HG02938 (cell line): ENCODE measurements at regions not wholly inside any gene's neighbourhood (a gene's known extent, or its start where the extent isn't known, plus 50 kb on each side); places are given as distances from the start of the nearest gene placed in this dataset.
"Not testable (repeated sequence)": the region's sequence is repeated elsewhere in the genome, so short reads cannot be mapped to it uniquely, and the experiment has no call there.

Source experiments
- ATAC-seq: cut with Tn5 transposase; IDR thresholded peaks from one replicate; pipeline ENCODE4 v1.9.1; 2021; ENCODE audit warnings: mild to moderate bottlenecking, moderate library complexity; ENCODE audit not compliant: unreplicated experiment

- ATAC-seq, result no peak
Measured at GRCh38 chr16:75919664-75920063, 193.4 kb upstream of the CPHXL start.

DNA sequence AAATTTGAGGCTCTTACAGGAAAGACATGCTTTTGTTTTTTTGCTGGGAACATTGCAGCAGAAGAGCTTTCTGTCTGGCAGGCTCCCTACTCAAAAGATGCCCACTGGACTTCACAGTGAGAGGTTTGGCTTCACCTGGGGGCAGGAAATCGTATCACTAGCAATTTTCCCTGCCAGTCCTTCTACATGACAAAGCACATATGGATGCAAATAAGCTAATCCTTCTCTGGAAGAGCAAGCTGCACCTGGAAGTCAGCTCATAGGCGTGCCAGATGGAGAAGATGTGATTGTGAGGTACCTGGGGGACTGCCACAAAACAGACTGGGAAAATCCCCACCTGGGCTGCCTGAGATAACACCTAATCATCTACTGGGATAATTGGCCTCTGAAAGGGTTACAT lies 195.0 kb upstream of the CPHXL start:
- ATAC-seq, result no peak

DNA sequence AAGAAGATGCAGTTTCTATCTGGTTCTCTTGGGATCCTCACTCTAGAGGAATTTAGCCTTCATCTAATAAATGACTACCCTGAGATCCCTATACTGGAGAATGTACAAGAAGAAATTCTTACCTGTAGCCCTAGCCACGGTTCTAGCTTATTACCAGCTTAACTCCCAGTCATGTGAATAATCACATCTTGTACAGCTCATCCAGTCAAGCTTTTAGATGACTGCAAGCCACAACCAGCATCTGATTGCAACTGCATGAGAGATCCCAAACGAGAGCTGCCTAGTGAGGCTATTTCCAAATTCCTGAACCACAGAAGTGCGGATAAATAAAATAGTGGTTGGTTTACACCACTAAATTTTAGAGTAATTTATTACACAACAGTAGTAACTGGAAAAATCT lies 196.0 kb upstream of the CPHXL start:
- ATAC-seq, result no peak

DNA sequence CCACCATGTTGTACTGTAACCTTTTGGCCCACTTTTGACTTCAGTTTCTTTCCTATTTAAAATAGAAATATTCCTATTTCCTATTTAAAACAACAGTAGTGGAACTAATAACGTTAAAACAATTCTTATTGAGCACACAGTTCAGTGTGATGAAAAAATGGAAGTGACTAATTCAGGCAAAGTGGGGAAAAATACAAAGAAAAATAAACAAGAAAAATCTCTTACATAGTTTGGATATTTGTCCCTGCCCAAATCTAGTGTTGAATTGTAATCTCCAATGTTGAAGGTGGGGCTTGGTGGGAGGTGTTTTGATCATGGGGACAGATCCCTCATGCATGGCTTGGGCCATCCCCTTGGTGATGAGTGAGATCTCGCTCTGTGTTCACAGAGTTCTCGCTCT lies 198.1 kb upstream of the CPHXL start:
- ATAC-seq, result no peak

DNA sequence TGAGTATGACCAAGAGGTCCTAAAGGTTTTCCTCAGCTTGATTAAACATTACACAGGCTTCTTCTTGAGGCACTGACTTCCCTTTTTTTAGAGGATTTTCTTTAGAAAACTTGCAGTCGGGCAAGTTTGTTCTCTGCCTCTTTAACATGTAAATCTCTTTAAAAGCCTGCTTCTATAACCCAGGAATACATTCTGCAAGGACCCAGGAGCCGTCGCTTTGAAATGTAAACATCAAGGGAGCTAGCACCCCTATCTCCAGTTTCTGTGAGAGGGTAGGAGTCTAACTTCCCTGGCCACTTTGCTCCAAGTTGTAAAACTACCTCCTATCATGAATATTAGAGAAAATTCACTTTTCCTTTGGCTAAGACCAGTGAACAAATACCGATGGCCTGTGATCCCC lies 201.5 kb upstream of the CPHXL start:
- no peak for ATAC-seq

GRCh38 chr16:75928295-75928694 lies 202.0 kb upstream of the CPHXL start:
- no peak for ATAC-seq

DNA sequence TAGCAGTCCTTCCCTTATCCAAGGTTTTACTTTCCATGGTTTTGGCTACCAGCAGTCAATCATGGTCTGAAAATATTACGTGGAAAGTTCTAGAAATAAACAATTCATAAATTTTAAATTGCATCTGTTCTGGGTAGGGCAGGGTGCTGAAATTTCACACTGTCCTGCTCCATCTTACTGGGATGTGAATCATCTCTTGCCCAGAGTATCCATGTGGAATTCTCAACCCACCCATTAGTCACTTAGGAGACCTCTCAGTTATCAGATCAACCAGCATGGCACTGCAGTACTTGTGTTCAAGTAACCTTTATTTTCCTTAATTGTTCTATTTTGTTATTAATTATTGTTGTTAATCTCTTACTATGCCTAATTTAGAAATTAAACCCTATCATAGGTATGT lies 202.8 kb upstream of the CPHXL start:
- no peak for ATAC-seq

- no peak for ATAC-seq
Measured at GRCh38 chr16:75931043-75931442, 204.8 kb upstream of the CPHXL start.

- no peak for ATAC-seq
Measured at GRCh38 chr16:75931970-75932369, 205.7 kb upstream of the CPHXL start.

- no peak for ATAC-seq
Measured at GRCh38 chr16:75938818-75939217, 212.5 kb upstream of the CPHXL start.

DNA sequence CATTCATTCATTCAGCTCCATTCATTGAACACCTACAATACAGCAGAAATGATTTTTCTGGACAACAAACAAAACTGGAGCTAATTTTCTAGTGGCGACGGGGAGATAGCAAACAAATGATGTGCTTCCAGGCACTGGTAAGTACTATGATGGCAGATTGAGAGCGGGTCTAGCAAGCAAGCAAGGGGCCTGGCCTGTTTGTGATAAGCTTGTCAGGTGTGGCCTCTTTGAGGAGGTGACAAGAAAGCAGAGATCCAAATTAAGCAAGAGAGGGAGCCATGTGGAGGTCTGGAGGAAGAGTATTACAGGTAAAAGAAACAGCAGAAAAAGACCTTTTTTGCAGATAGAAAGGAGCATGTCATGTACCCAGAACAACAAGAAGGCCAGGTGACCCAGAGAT lies 216.1 kb upstream of the CPHXL start:
- ATAC-seq, result no peak

GRCh38 chr16:75942936-75943335 lies 216.6 kb upstream of the CPHXL start:
- no peak for ATAC-seq

DNA sequence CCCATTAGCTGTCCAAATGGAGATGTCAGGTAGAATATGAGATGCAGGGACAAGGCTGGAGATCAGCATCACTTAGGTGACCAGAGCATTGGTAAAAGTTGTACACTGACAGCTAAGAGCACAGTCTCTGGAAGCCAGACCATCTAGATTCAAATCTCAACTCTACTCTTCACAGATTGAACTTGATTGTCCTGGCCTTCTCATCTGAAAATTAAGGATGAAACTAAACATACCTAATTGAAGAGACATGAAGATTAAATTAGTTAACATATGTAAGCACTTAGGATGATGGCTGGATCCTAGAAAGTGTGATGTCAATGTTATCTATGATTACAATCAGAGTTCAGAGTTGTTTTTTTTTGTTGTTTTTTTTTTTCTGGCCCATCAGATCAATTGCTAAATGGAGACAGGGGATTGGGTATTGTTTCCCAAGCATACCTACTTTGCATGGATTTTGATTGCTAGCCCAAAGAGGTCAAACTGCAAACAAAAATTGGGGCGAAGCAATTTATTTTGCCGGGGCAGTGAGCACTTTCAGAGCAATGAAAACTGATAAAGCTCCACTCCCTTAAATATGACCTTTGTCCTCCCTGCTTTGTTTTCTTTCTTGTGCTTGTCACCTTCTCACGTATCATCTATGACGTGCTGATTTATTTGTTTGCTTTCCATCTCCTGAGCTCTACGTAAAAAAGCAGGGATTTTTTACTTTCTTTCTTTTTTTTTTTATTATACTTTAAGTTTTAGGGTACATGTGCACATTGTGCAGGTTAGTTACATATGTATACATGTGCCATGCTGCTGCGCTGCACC lies 217.6 kb upstream of the CPHXL start:
- no peak for ATAC-seq

- ATAC-seq, result no peak
Measured at GRCh38 chr16:75945916-75946457, 219.7 kb upstream of the CPHXL start.

DNA sequence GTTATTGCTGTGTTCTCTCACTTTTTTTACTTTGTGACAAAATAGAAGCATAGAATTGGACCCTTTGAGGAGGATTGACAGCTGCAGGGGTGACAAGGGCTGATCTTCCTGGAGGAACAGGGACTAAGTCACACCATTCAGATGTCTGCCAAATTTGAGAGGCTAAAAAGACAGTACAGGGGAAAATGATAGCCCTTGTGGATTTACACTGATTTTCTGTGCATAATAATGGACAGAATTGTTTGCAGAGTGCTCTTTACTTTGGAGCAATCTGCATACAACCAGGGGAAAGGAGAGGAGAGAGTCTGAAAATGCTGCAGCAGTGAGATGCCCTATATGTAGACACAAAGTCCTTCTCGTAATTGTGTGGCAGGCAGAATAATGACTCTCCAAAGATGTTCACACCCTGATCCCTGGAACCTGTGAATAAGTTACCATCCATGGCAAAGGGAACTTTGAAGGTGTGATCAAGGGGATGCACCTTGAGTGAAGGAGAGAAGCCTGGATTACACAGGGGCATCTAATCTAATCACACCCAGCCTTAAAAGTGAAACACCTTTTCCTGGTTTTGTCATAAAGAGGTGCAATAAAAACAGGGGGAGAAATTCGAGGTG lies 221.4 kb upstream of the CPHXL start:
- no peak for ATAC-seq

GRCh38 chr16:75948441-75948840 lies 222.2 kb upstream of the CPHXL start:
- no peak for ATAC-seq

- ATAC-seq, result no peak
Measured at GRCh38 chr16:75948886-75949285, 222.6 kb upstream of the CPHXL start.

- ATAC-seq, result no peak
Measured at GRCh38 chr16:75952124-75952523, 225.8 kb upstream of the CPHXL start.

- no peak for ATAC-seq
Measured at GRCh38 chr16:75957870-75958269, 231.6 kb upstream of the CPHXL start.

DNA sequence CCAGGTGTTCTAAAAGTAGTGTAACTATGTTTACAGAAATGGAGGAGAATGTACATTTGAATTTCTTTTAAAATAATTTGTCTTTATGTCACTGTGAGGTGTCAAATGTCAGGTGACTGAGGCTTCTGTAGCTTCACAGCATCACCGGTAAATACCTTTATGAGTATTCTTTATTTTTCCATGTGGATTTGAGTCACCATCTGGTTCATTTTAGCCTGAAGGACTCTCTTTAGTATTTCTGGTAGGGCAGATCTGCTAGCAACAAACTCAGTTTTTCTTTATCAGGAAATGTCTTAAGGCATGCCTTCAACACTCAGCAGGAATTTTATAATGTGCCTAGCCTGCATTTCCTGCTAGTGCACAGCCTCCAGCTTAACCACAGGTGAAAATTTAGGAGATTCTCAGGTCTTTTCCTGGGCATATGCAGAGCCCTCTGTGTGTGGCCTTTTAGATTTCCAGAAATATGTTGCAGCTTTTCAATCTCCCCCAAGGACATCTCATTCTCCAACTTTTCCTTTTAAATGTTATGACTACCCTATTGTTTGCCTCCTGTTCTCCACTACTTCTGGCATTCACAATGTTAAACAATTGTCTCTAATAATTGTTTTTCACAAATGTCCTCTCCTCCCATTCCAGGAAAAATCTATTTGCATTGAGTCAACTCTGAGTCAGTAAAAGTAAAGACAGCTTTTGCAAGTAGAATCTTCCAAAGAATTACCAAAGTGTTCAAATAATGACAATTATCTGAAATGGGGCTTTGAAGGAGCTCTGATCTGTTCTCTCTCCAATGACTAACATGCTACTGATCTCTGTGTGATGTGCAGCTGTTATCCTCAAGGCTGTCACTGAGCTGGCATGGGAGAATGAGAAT lies 239.4 kb upstream of the CPHXL start:
- ATAC-seq, result no peak

DNA sequence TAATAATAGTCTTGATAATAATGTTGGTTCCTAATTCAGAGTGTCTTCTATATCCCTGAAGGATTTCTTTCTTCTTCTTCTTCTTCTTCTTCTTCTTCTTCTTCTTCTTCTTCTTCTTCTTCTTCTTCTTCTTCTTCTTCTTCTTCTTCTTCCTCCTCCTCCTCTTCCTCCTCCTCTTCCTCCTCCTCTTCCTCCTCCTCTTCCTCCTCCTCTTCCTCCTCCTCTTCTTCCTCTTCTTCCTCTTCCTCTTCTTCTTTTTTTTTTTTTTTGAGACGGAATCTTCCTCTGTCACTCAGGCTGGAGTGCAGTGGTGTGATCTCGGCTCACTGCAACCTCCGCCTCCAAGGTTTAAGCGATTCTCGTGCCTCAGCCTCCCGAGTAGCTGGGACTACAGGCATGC lies 242.8 kb upstream of the CPHXL start:
- not testable (repeated sequence) for ATAC-seq
